Adrenal gland (tissue), 9 donors: ENCODE measurements at regions not wholly inside any gene's neighbourhood (a gene's known extent, or its start where the extent isn't known, plus 50 kb on each side); places are given as distances from the start of the nearest gene placed in this dataset.

Source experiments
- DNase-seq, 7 donors: peaks; one replicate each; pipeline ENCODE4 v3.0.0-alpha.2; 2019 to 2020
- H3K27ac ChIP-seq, 5 donors: fragments of 200-600 bp; sonication (generic) in 4 of 5; 1 replicate in 3 of 5; 2 replicates in 2 of 5; pipeline versions ENCODE4 v1.5.1 to v1.8.0; 2016 to 2020; ENCODE audit warnings: mild to moderate bottlenecking in 1 of 5
- H3K27me3 ChIP-seq: fragments of 200-600 bp; 2 replicates; pipeline ENCODE4 v1.8.0; 2021
- H3K36me3 ChIP-seq, 2 donors: fragments of 200-600 bp; replicated peaks in 1 of 2; 1 replicate in 1 of 2; 2 replicates in 1 of 2; pipeline versions ENCODE4 v1.5.1 to v1.8.0; 2018 to 2022
- H3K4me1 ChIP-seq, 2 donors: fragments of 200-600 bp; replicated peaks in 1 of 2; 1 replicate in 1 of 2; 2 replicates in 1 of 2; pipeline versions ENCODE4 v1.5.1 to v1.8.0; 2018 to 2021
- H3K4me3 ChIP-seq, 4 donors: fragments of 200-600 bp; sonication (generic) in 3 of 4; one replicate each; pipeline ENCODE4 v1.5.1; 2016 to 2018
- H3K9me3 ChIP-seq, 3 donors: fragments of 200-600 bp; sonication (generic) in 1 of 3; replicated peaks in 1 of 3; 1 replicate in 2 of 3; 2 replicates in 1 of 3; pipeline versions ENCODE4 v1.5.1 to v1.8.0; 2016 to 2021
- CTCF ChIP-seq, 6 experiments: fragments of 450-650 bp in 4 of 6; fragments of 200-600 bp in 2 of 6; sonication (generic) in 1 of 6; IDR thresholded peaks; 1 replicate in 5 of 6; 2 replicates in 1 of 6; pipeline versions ENCODE4 v1.5.1 to v1.8.0; 2016 to 2021; ENCODE audit warnings: antibody characterized with exemption in 6 of 6, mild to moderate bottlenecking in 2 of 6, moderate library complexity in 1 of 6
- POLR2A ChIP-seq, 2 donors: fragments of 450-650 bp; IDR thresholded peaks; one replicate each; pipeline ENCODE4 v1.6.1; 2017; ENCODE audit warnings: antibody characterized with exemption in 2 of 2, mild to moderate bottlenecking in 2 of 2, moderate library complexity in 1 of 2
- WGBS, 4 donors: extraction: QIAGEN DNeasy Blood & Tissue Kit in 2 of 4; methylation state at CpG; one replicate each; pipeline versions ENCODE4 v1.1.5 to v1.1.7; 2013 to 2017; 5-methylcytosine and 5-hydroxymethylcytosine counted together
- intact Hi-C, 2 donors: fragments of 100-400 bp; cut with DNase I; formaldehyde crosslinking; loops; one replicate each; pipeline versions ENCODE4 v1.14.1 to v1.15.0; 2022 to 2023
- donor health status: healthy with polysubstance abuse.
- donor health status: Bipolar disorder and iron deficiency.
- donor health status: DM: yes; HTN: yes; CAD: no.
- donor health status: DM: no; HTN: no; CAD: no.
- donor health status: DM: no; HTN: no; CAD: no.

DNA sequence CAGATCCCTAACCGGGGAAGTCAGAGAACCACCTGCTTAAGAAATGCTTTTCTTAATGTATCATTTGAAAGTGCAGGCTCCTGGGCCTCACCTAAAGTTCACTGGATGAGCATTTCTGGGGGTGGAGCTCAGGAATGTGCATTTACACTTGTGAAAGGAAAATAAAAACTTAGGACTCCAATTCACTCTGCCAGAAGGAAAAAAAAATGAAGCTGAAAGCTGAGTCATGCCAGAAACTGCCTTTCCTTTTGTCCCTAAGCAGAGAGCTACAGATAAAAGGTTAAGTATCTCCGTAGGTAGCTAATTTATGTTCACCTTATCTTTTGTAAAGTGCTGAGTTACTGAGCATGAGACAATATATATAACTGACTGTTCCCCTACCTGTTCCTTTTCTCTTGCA, 229.5 kb upstream of the MEX3C start:
- no peak for TF ChIP-seq POLR2A (IDR thresholded peaks at IDR 0.05)
- no peak for TF ChIP-seq CTCF (IDR thresholded peaks at IDR 0.05)
- intact Hi-C loops: no loop called here
- Histone ChIP-seq H3K27me3 (no peaks in the 10 kb centered on the region), H3K36me3 (no peaks in the 10 kb centered on the region), H3K9me3 (no peaks in the 10 kb centered on the region), H3K4me1 (no peaks in the 10 kb centered on the region), H3K4me3 (no peak overlapping the region), H3K27ac (no peak overlapping the region)
- no peak for DNase-seq
- 47 to 62% (median 56%) methylated on average over 2 of the region's 2 CpGs for WGBS, 4 donors

GRCh38 chr18:51429644-51430043, 232.2 kb upstream of the MEX3C start:
- DNase-seq: no peak

GRCh38 chr18:51430538-51430937, 233.1 kb upstream of the MEX3C start:
- intact Hi-C loops: no loop called here
- H3K36me3 ChIP-seq: no peaks in the 10 kb centered on the region
- TF ChIP-seq POLR2A (IDR thresholded peaks at IDR 0.05): no peak
- no peak for TF ChIP-seq CTCF (IDR thresholded peaks at IDR 0.05)
- no peak overlapping the region for H3K4me3 ChIP-seq
- peaks cover 3% of the 10 kb centered on the region for H3K27me3 ChIP-seq
- DNase-seq: no peak
- no peaks in the 10 kb centered on the region for H3K4me1 ChIP-seq
- no peaks in the 10 kb centered on the region for H3K9me3 ChIP-seq
- WGBS, 4 donors: 81 to 100% (median 86%) methylated on average over 1 of the region's 1 CpG
- H3K27ac ChIP-seq: no peak overlapping the region

More at GRCh38 chr18:51429644-51430043, 232.2 kb upstream of the MEX3C start:
- no peak overlapping the region for H3K27ac ChIP-seq
- H3K4me3 ChIP-seq: no peak overlapping the region
- intact Hi-C loops: no loop called here
- H3K36me3 ChIP-seq: no peaks in the 10 kb centered on the region
- H3K27me3 ChIP-seq: no peaks in the 10 kb centered on the region
- no peaks in the 10 kb centered on the region for H3K4me1 ChIP-seq
- TF ChIP-seq CTCF (IDR thresholded peaks at IDR 0.05): no peak
- TF ChIP-seq POLR2A (IDR thresholded peaks at IDR 0.05): no peak
- H3K9me3 ChIP-seq: no peaks in the 10 kb centered on the region

DNA sequence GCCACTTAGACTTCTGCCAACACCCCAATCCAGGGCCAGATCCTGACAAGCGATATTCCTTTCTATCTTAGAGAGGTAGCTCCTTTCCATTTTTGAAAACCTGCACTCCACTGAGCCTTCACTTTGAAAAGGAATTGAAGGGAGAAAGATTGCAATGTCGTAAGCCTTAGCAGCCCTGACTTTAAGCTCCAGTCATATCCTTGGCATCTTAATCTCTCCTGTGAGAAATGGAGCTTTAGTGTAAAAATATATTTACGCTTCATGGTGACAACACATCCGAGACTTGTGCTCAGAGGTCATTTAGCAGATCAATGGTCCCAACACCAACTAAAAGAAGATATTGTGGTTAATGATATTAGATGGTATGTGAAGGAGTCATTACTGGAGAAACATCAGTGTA, 235.8 kb upstream of the MEX3C start:
- TF ChIP-seq POLR2A (IDR thresholded peaks at IDR 0.05) (no peak), CTCF (IDR thresholded peaks at IDR 0.05) (no peak)
- H3K4me1 ChIP-seq: no peaks in the 10 kb centered on the region

More for the DNA sequence above, 235.8 kb upstream of the MEX3C start:
- no peak for DNase-seq
- WGBS, 4 donors: 81 to 89% (median 87%) methylated on average over 4 of the region's 4 CpGs
- Histone ChIP-seq H3K27me3 (peaks cover 3% of the 10 kb centered on the region), H3K4me3 (no peak overlapping the region), H3K27ac (no peak overlapping the region), H3K36me3 (no peaks in the 10 kb centered on the region), H3K9me3 (no peaks in the 10 kb centered on the region)
- intact Hi-C loops: no loop called here
